Mammary epithelial cell (primary cell): ENCODE measurements at regions not wholly inside any gene's neighbourhood (a gene's known extent, or its start where the extent isn't known, plus 50 kb on each side); places are given as distances from the start of the nearest gene placed in this dataset.

Source experiments
- CTCF ChIP-seq, 2 donors: IDR thresholded peaks in 1 of 2; conservative IDR thresholded peaks in 1 of 2; 2 replicates each; pipeline ENCODE4 v1.5.1; 2011 to 2012; ENCODE audit warnings: inconsistent platforms in 2 of 2, low read length in 2 of 2, mild to moderate bottlenecking in 2 of 2, control low read depth in 1 of 2, low read depth in 1 of 2; ENCODE audit not compliant: insufficient read depth in 1 of 2; ENCODE audit errors: extremely low read depth in 1 of 2
- EZH2 ChIP-seq: IDR thresholded peaks from 2 replicates; pipeline ENCODE4 v1.6.1; 2012; ENCODE audit warnings: low read length, inconsistent platforms, borderline replicate concordance

- no peak for TF ChIP-seq CTCF (conservative IDR thresholded peaks at IDR 0.05 in 1 of 2, IDR thresholded peaks at IDR 0.05 in 1 of 2; ENCODE audit: extremely low read depth in 1 of 2, insufficient read depth in 1 of 2, low read depth in 1 of 2, low read length in 2 of 2)
- TF ChIP-seq EZH2: no peak
Measured at GRCh38 chr4:28913466-28913865, 1806.7 kb upstream of the PCDH7 start.
